Urothelium cell line (cell line): ENCODE measurements at regions not wholly inside any gene's neighbourhood (a gene's known extent, or its start where the extent isn't known, plus 50 kb on each side); places are given as distances from the start of the nearest gene placed in this dataset.

ENCODE experiments used
- DNase-seq: peaks from one replicate; pipeline ENCODE4 v3.0.0; 2011; ENCODE audit warnings: low spot score, mixed read lengths
- FAIRE-seq: peaks from 2 replicates; lab custom pipeline; 2011; peaks lifted over from hg19 to GRCh38; lab: Jason Lieb, UNC

GRCh38 chr7:115883629-115884028, 146.9 kb downstream of the TFEC start:
- no peak for FAIRE-seq
- no peak for DNase-seq

GRCh38 chr7:115881476-115881875, 149.1 kb downstream of the TFEC start:
- FAIRE-seq (no peak), DNase-seq (no peak)

- FAIRE-seq: no peak
Observed at GRCh38 chr7:115879171-115879570, 151.4 kb downstream of the TFEC start.

GRCh38 chr7:115869801-115870200, 160.8 kb downstream of the TFEC start:
- FAIRE-seq (no peak), DNase-seq (no peak)

More at GRCh38 chr7:115879171-115879570, 151.4 kb downstream of the TFEC start:
- DNase-seq: no peak

GRCh38 chr7:115869190-115869589, 161.4 kb downstream of the TFEC start:
- FAIRE-seq: no peak

GRCh38 chr7:115868369-115868768, 162.2 kb downstream of the TFEC start:
- no peak for DNase-seq
- FAIRE-seq: no peak

More at GRCh38 chr7:115869190-115869589, 161.4 kb downstream of the TFEC start:
- DNase-seq: no peak

- FAIRE-seq (no peak), DNase-seq (no peak)
Observed at GRCh38 chr7:115864082-115864481, 166.5 kb downstream of the TFEC start.

GRCh38 chr7:115851291-115851690, 179.3 kb downstream of the TFEC start:
- no peak for FAIRE-seq
- DNase-seq: peak; percentile 2

- FAIRE-seq: no peak
Observed at GRCh38 chr7:115850774-115851173, 179.8 kb downstream of the TFEC start.

GRCh38 chr7:115844857-115845256, 185.7 kb downstream of the TFEC start:
- no peak for FAIRE-seq
- no peak for DNase-seq

More at GRCh38 chr7:115850774-115851173, 179.8 kb downstream of the TFEC start:
- no peak for DNase-seq

- FAIRE-seq (no peak), DNase-seq (no peak)
Observed at GRCh38 chr7:115840702-115841101, 189.9 kb downstream of the TFEC start.

GRCh38 chr7:115838829-115839228, 191.7 kb downstream of the TFEC start:
- DNase-seq: no peak

GRCh38 chr7:115831371-115831770, 199.2 kb downstream of the TFEC start:
- DNase-seq: no peak
- no peak for FAIRE-seq

More at GRCh38 chr7:115838829-115839228, 191.7 kb downstream of the TFEC start:
- no peak for FAIRE-seq

- DNase-seq (no peak), FAIRE-seq (no peak)
Observed at GRCh38 chr7:115827305-115828045, 203.1 kb downstream of the TFEC start.

GRCh38 chr7:115825456-115826115, 205.0 kb downstream of the TFEC start:
- no peak for FAIRE-seq
- no peak for DNase-seq

- FAIRE-seq: no peak
- no peak for DNase-seq
Observed at GRCh38 chr7:115822801-115823200, 207.8 kb downstream of the TFEC start.

GRCh38 chr7:115822380-115822779, 208.2 kb downstream of the TFEC start:
- FAIRE-seq (no peak), DNase-seq (no peak)

GRCh38 chr7:115816318-115816974, 214.1 kb downstream of the TFEC start:
- FAIRE-seq: no peak
- no peak for DNase-seq

GRCh38 chr7:115812794-115813193, 217.8 kb downstream of the TFEC start:
- DNase-seq (no peak), FAIRE-seq (no peak)

- FAIRE-seq: no peak
- no peak for DNase-seq
Observed at GRCh38 chr7:115805458-115805857, 225.1 kb downstream of the TFEC start.

GRCh38 chr7:115802415-115802814, 228.1 kb downstream of the TFEC start:
- no peak for FAIRE-seq
- DNase-seq: no peak

- FAIRE-seq: no peak
- no peak for DNase-seq
Observed at GRCh38 chr7:115799430-115799829, 231.1 kb downstream of the TFEC start.
